ENCODE measurements at regions not wholly inside any gene's neighbourhood (a gene's known extent, or its start where the extent isn't known, plus 50 kb on each side); places are given as distances from the start of the nearest gene placed in this dataset.

GRCh38 chr2:7241041-7241745 is 324.0 kb downstream of the RNF144A start:
- Mint-ChIP-seq H3K9me3 (ENCODE audit: unreplicated experiment) (no peaks in the 10 kb centered on the region), H3K4me1 (ENCODE audit: unreplicated experiment) (no peaks in the 10 kb centered on the region), H3K4me3 (ENCODE audit: unreplicated experiment) (no peak overlapping the region), H3K36me3 (ENCODE audit: unreplicated experiment) (no peaks in the 10 kb centered on the region), H3K27ac (ENCODE audit: unreplicated experiment) (no peak overlapping the region), H3K27me3 (ENCODE audit: unreplicated experiment) (no peaks in the 10 kb centered on the region)
- no peak for TF ChIP-seq CTCF (IDR thresholded peaks at IDR 0.05)
- DNase-seq (ENCODE audit: extremely low spot score, unreplicated experiment) = no peak

GRCh38 chr2:7242189-7242867 is 325.1 kb downstream of the RNF144A start:
- no peaks in the 10 kb centered on the region for H3K9me3 Mint-ChIP-seq (ENCODE audit: unreplicated experiment)
- no peak overlapping the region for H3K4me3 Mint-ChIP-seq (ENCODE audit: unreplicated experiment)
- H3K27ac Mint-ChIP-seq (ENCODE audit: unreplicated experiment) = no peak overlapping the region
- no peak for DNase-seq (ENCODE audit: extremely low spot score, unreplicated experiment)
- H3K36me3 Mint-ChIP-seq (ENCODE audit: unreplicated experiment) = no peaks in the 10 kb centered on the region
- TF ChIP-seq CTCF (IDR thresholded peaks at IDR 0.05) = no peak
- no peaks in the 10 kb centered on the region for H3K27me3 Mint-ChIP-seq (ENCODE audit: unreplicated experiment)
- H3K4me1 Mint-ChIP-seq (ENCODE audit: unreplicated experiment) = no peaks in the 10 kb centered on the region

GRCh38 chr2:7243276-7243675 is 326.1 kb downstream of the RNF144A start:
- Mint-ChIP-seq H3K27me3 (ENCODE audit: unreplicated experiment) (no peaks in the 10 kb centered on the region), H3K4me3 (ENCODE audit: unreplicated experiment) (no peak overlapping the region), H3K9me3 (ENCODE audit: unreplicated experiment) (no peaks in the 10 kb centered on the region), H3K27ac (ENCODE audit: unreplicated experiment) (no peak overlapping the region), H3K36me3 (ENCODE audit: unreplicated experiment) (no peaks in the 10 kb centered on the region), H3K4me1 (ENCODE audit: unreplicated experiment) (no peaks in the 10 kb centered on the region)
- no peak for TF ChIP-seq CTCF (IDR thresholded peaks at IDR 0.05)
- DNase-seq (ENCODE audit: extremely low spot score, unreplicated experiment) = no peak

- H3K27ac Mint-ChIP-seq (ENCODE audit: unreplicated experiment) = no peak overlapping the region
- no peak overlapping the region for H3K4me3 Mint-ChIP-seq (ENCODE audit: unreplicated experiment)
- H3K4me1 Mint-ChIP-seq (ENCODE audit: unreplicated experiment) = no peaks in the 10 kb centered on the region
- no peaks in the 10 kb centered on the region for H3K27me3 Mint-ChIP-seq (ENCODE audit: unreplicated experiment)
- H3K36me3 Mint-ChIP-seq (ENCODE audit: unreplicated experiment) = no peaks in the 10 kb centered on the region
- H3K9me3 Mint-ChIP-seq (ENCODE audit: unreplicated experiment) = no peaks in the 10 kb centered on the region
- no peak for DNase-seq (ENCODE audit: extremely low spot score, unreplicated experiment)
- TF ChIP-seq CTCF (IDR thresholded peaks at IDR 0.05) = no peak
Observed at GRCh38 chr2:7256377-7256776, 339.2 kb downstream of the RNF144A start.

- no peak overlapping the region for H3K4me3 Mint-ChIP-seq (ENCODE audit: unreplicated experiment)
- no peak for TF ChIP-seq CTCF (IDR thresholded peaks at IDR 0.05)
- H3K27me3 Mint-ChIP-seq (ENCODE audit: unreplicated experiment) = no peaks in the 10 kb centered on the region
- H3K27ac Mint-ChIP-seq (ENCODE audit: unreplicated experiment) = no peak overlapping the region
- no peaks in the 10 kb centered on the region for H3K36me3 Mint-ChIP-seq (ENCODE audit: unreplicated experiment)
- no peaks in the 10 kb centered on the region for H3K4me1 Mint-ChIP-seq (ENCODE audit: unreplicated experiment)
- no peak for DNase-seq (ENCODE audit: extremely low spot score, unreplicated experiment)
- no peaks in the 10 kb centered on the region for H3K9me3 Mint-ChIP-seq (ENCODE audit: unreplicated experiment)
Observed at GRCh38 chr2:7262727-7263126, 345.5 kb downstream of the RNF144A start.
